Loucy (cell line): ENCODE measurements at regions not wholly inside any gene's neighbourhood (a gene's known extent, or its start where the extent isn't known, plus 50 kb on each side); places are given as distances from the start of the nearest gene placed in this dataset.

ENCODE experiments used
- CTCF ChIP-seq: fragments of 200-600 bp; sonication (generic); conservative IDR thresholded peaks from 2 replicates; pipeline ENCODE4 v1.5.1; 2014; ENCODE audit warnings: mild to moderate bottlenecking, antibody characterized with exemption, low read length
- EZH2phosphoT487 ChIP-seq: fragments of 200-600 bp; IDR thresholded peaks from 2 replicates; pipeline ENCODE4 v1.6.1; 2018; ENCODE audit warnings: antibody characterized with exemption, mild to moderate bottlenecking, moderate library complexity, borderline replicate concordance

DNA sequence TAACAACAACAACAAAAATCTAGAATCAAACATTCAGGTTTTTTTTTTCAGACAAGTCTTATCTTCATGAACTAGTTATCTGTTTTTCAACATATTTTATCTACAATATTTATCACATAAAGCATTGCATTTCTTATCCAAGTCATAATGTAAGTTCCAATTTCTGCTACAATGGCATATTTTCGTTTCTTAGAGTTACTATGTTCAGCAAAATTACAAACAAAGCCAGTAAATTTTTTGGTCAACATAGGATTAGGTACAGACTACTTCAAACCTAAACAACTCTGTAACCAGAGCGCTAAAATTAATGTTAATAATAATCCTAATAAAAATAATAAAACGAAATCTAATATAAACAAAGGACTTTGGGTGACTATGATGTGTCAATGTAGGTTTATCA, 165.4 kb upstream of the TACR3 start:
- TF ChIP-seq CTCF (no peak), EZH2phosphoT487 (no peak)
